SK-N-SH treated with all-trans-retinoic acid at 6 μM for 48 hours (cell line): ENCODE measurements at regions not wholly inside any gene's neighbourhood (a gene's known extent, or its start where the extent isn't known, plus 50 kb on each side); places are given as distances from the start of the nearest gene placed in this dataset.

Source experiments
- ATAC-seq: fragments of 200-7000 bp; cut with Tn5 transposase; 3 replicates; pipeline ENCODE4 v1.9.1; 2020; ENCODE audit warnings: mild to moderate bottlenecking, moderate library complexity
- ARNTL ChIP-seq: fragments of 450-650 bp; formaldehyde crosslinking; IDR thresholded peaks from 2 replicates; pipeline ENCODE4 v1.5.0; 2020; ENCODE audit warnings: low read depth, mild to moderate bottlenecking, moderate library complexity, borderline replicate concordance
- BACH2 ChIP-seq: fragments of 250-450 bp; sonication (Bioruptor Pico); IDR thresholded peaks from 2 replicates; pipeline ENCODE4 v1.9.0; 2021; ENCODE audit warnings: mild to moderate bottlenecking, borderline replicate concordance
- CREB5 ChIP-seq: fragments of 250-450 bp; sonication (Bioruptor Pico); IDR thresholded peaks from 2 replicates; pipeline ENCODE4 v1.5.1; 2020; ENCODE audit warnings: low read depth, mild to moderate bottlenecking, moderate library complexity
- CSDC2 ChIP-seq: fragments of 250-450 bp; sonication (Bioruptor Pico); IDR thresholded peaks from 2 replicates; pipeline ENCODE4 v1.5.0; 2020; ENCODE audit warnings: mild to moderate bottlenecking, moderate library complexity
- CSRNP3 ChIP-seq: fragments of 250-450 bp; sonication (Bioruptor Pico); IDR thresholded peaks from 2 replicates; pipeline ENCODE4 v1.5.1; 2021; ENCODE audit warnings: mild to moderate bottlenecking, moderate library complexity
- ESRRG ChIP-seq: fragments of 250-450 bp; sonication (Bioruptor Pico); IDR thresholded peaks from 2 replicates; pipeline ENCODE4 v1.6.1; 2021; ENCODE audit warnings: mild to moderate bottlenecking
- GLIS3 ChIP-seq: fragments of 250-450 bp; sonication (Bioruptor Pico); IDR thresholded peaks from 2 replicates; pipeline ENCODE4 v1.5.0; 2020; ENCODE audit warnings: mild to moderate bottlenecking, moderate library complexity
- OSR1 ChIP-seq: fragments of 250-450 bp; sonication (Bioruptor Pico); IDR thresholded peaks from 2 replicates; pipeline ENCODE4 v1.8.0; 2022; ENCODE audit warnings: moderate library complexity, mild to moderate bottlenecking, inconsistent platforms
- PATZ1 ChIP-seq: fragments of 250-450 bp; sonication (Bioruptor Pico); IDR thresholded peaks from 2 replicates; pipeline ENCODE4 v1.8.0; 2020; ENCODE audit warnings: mild to moderate bottlenecking, moderate library complexity, borderline replicate concordance
- POU6F1 ChIP-seq: fragments of 250-450 bp; sonication (Bioruptor Pico); IDR thresholded peaks from 2 replicates; pipeline ENCODE4 v1.8.0; 2021; ENCODE audit warnings: low read depth, mild to moderate bottlenecking, moderate library complexity, borderline replicate concordance
- PPARA ChIP-seq: fragments of 250-450 bp; sonication (Bioruptor Pico); IDR thresholded peaks from 2 replicates; pipeline ENCODE4 v1.5.0; 2020; ENCODE audit warnings: mild to moderate bottlenecking, borderline replicate concordance
- RARB ChIP-seq: fragments of 250-450 bp; sonication (Bioruptor Pico); IDR thresholded peaks from 2 replicates; pipeline ENCODE4 v1.8.0; 2021; ENCODE audit warnings: mild to moderate bottlenecking, moderate library complexity
- SNAI2 ChIP-seq: fragments of 250-450 bp; sonication (Bioruptor Pico); IDR thresholded peaks from 2 replicates; pipeline ENCODE4 v1.5.0; 2020; ENCODE audit warnings: mild to moderate bottlenecking, moderate library complexity
- TCF4 ChIP-seq: fragments of 250-450 bp; sonication (Bioruptor Pico); IDR thresholded peaks from 2 replicates; pipeline ENCODE4 v1.8.0; 2021; ENCODE audit warnings: mild to moderate bottlenecking, moderate library complexity, borderline replicate concordance
- TOX ChIP-seq: fragments of 250-450 bp; sonication (Bioruptor Pico); IDR thresholded peaks from 2 replicates; pipeline ENCODE4 v1.8.0; 2021; ENCODE audit warnings: mild to moderate bottlenecking, moderate library complexity, borderline replicate concordance
- TSHZ2 ChIP-seq: fragments of 250-450 bp; sonication (Bioruptor Pico); IDR thresholded peaks from 2 replicates; pipeline ENCODE4 v1.5.0; 2020; ENCODE audit warnings: mild to moderate bottlenecking, moderate library complexity
- ZFP3 ChIP-seq: fragments of 250-450 bp; sonication (Bioruptor Pico); IDR thresholded peaks from 2 replicates; pipeline ENCODE4 v1.5.0; 2020; ENCODE audit warnings: mild to moderate bottlenecking, moderate library complexity
- ZFP30 ChIP-seq: fragments of 450-650 bp; formaldehyde crosslinking; IDR thresholded peaks from 2 replicates; pipeline ENCODE4 v1.5.0; 2022; ENCODE audit warnings: mild to moderate bottlenecking, moderate library complexity
- ZNF565 ChIP-seq: fragments of 450-650 bp; formaldehyde crosslinking; conservative IDR thresholded peaks from 2 replicates; pipeline ENCODE4 v1.5.0; 2020; ENCODE audit warnings: low read depth, mild to moderate bottlenecking, moderate library complexity

- ATAC-seq, result no peak
- no peak for TF ChIP-seq CREB5 (CRISPR knock-in tag)
- TF ChIP-seq TCF4, result no peak
- TF ChIP-seq ARNTL (CRISPR knock-in tag), result no peak
- TF ChIP-seq GLIS3 (CRISPR knock-in tag), result no peak
- no peak for TF ChIP-seq ZFP30
- TF ChIP-seq POU6F1 (CRISPR knock-in tag), result no peak
- TF ChIP-seq TOX, result no peak
Observed at GRCh38 chr7:25823571-25823970, 328.4 kb upstream of the NFE2L3 start.

GRCh38 chr7:25828468-25828867 lies 323.5 kb upstream of the NFE2L3 start:
- ATAC-seq, result no peak
- TF ChIP-seq PPARA (CRISPR knock-in tag) (no peak), OSR1 (CRISPR knock-in tag) (no peak), ESRRG (CRISPR knock-in tag) (no peak), TCF4 (no peak), BACH2 (no peak), PATZ1 (no peak), RARB (no peak), CSRNP3 (no peak), ZNF565 (CRISPR knock-in tag) (no peak), CSDC2 (CRISPR knock-in tag) (no peak), TSHZ2 (CRISPR knock-in tag) (no peak), POU6F1 (CRISPR knock-in tag) (no peak), TOX (no peak), SNAI2 (CRISPR knock-in tag) (no peak), ZFP3 (no peak), ARNTL (CRISPR knock-in tag) (no peak), CREB5 (CRISPR knock-in tag) (no peak), GLIS3 (CRISPR knock-in tag) (no peak)
